T1000 (cell line): ENCODE measurements at regions not wholly inside any gene's neighbourhood (a gene's known extent, or its start where the extent isn't known, plus 50 kb on each side); places are given as distances from the start of the nearest gene placed in this dataset.
"Not testable (repeated sequence)": the region's sequence is repeated elsewhere in the genome, so short reads cannot be mapped to it uniquely, and the experiment has no call there.

ENCODE experiments used
- DNase-seq: peaks from one replicate; lab custom pipeline; 2025; ENCODE audit warnings: mixed read lengths; lab: John Stamatoyannopoulos, UW

DNA sequence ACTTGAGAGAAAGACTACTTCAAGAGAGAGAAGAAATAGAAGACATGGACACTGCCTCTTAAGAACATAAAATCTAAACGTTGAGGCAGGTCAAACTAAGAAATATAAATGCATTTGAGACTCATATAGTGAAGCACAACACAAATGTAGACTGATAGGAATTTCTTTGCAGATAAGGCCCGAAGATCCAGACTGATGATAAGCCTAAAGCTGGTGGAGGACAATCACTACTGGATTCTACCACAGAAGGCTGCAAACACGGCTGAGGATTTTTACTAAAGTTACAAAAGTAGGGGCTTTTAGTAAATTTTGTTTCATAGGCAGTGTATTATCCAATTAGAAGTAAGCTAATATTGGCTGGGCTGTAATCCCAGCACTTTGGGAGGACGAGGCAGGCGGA lies 278.3 kb downstream of the RAP2B start:
- no peak for DNase-seq

DNA sequence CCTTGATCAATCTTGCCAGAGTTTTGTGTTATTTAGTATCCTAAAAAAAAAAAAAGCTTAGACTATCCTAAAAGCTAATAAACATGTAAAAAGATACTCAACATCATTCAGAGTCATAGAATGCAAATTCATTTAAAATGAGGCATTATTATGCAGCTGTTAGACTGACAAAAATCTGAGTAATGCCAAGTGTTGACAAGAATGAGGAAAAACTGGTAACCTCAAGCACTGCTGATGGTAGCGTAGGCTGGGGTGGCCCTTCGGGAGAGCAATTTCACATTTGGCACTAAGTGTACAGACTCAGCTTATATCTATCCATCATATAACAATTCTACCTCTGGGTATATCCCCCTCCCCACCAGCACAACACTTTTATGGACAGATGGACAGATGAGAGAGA lies 280.4 kb downstream of the RAP2B start:
- no peak for DNase-seq

DNA sequence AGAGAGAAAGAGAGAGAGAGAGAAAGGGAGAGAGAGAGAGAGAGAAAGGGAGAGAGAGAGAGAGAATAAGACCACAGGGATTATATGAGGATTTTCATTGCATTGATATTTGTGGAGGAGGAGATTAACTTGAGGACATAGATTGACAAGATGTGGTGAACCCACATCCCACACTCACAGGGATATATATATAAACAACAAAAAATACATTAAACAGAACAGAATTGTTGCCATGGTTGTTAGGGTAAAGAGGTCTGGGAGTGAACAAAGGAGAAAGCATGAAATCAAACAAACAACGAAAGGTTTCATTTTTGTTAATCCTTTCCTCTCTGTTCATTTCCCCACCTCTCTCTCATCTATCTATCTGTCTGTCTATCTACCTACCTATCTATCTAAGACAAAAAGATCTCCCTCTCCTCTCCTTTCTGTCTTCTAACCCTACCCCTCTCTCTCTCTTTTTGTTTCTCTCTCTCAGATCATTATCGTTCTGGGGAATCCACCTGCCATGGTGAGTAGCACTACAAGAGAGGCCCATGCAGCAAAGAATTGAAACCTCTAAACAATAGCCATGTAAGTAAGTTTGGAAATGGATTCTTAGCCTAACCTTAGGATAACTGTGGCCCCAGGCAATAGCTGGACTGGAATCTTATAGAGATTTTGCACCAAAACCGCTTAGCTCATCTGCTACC lies 280.9 kb downstream of the RAP2B start:
- DNase-seq, result no peak

DNA sequence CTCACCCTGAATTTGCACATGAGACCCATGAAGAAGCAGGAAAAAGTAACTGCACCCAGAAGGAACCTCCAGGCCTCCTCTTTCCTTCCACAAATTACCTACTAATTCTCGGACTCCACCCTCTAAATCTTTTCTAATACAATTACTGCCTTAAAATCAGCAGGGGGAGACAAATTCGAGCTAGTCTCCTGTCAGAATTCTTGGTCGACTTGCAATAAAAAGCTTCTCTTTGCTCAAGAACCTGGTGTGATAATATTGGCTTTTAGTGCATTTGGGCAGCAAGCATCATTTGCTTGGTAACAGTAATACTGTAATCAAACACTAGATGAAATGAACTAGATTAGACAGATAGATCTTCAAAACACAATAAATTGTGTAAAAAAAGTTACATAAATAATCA lies 281.9 kb downstream of the RAP2B start:
- DNase-seq, result no peak

DNA sequence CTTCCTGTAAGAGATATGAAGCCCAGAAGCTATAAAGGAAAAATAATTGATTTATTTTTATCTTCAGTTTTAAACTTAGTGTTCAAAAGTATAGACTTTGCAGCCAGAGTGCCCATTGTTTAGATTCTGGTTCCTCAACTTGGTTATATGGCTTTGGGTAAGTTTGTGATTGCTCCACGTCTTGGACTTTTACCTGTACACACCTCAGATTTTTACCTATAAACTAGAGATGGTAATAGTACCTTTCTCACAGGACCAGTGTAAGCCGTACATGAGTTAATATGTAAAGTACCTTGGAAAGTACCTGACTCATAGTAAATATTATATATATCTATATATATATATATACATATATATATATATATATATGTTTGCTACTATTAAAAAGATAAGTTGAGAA lies 283.8 kb downstream of the RAP2B start:
- no peak for DNase-seq

DNA sequence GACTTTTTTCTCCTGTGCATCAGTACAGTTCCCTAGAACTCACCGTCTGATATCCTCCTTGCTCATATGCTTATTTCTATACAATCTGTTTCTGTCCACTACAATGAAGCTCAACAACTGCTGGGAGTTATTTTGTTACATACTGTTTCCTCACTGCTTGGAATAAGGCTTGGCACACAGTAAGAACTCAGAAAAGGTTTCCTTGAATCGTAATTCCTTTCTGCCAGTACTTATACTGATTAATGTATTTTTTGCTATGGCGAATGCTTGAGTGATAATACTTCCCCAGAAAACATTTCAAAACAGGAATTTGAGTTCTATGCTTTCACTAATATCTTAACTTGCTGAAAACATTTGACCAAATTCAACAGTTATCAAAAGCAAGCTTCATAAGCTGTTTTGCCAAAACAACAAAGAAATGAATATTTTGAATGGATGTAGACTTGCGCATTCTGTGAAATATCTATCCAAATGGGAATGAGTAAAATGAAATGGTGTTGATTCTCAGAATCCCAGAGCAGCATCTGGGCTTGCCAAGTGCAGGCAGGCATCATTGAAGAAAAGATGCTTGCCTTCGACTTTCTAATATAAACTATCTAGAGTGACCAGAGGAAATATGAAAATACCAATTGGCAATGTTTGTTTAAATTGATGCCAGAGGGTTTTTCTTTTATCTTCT lies 286.3 kb downstream of the RAP2B start:
- no peak for DNase-seq

DNA sequence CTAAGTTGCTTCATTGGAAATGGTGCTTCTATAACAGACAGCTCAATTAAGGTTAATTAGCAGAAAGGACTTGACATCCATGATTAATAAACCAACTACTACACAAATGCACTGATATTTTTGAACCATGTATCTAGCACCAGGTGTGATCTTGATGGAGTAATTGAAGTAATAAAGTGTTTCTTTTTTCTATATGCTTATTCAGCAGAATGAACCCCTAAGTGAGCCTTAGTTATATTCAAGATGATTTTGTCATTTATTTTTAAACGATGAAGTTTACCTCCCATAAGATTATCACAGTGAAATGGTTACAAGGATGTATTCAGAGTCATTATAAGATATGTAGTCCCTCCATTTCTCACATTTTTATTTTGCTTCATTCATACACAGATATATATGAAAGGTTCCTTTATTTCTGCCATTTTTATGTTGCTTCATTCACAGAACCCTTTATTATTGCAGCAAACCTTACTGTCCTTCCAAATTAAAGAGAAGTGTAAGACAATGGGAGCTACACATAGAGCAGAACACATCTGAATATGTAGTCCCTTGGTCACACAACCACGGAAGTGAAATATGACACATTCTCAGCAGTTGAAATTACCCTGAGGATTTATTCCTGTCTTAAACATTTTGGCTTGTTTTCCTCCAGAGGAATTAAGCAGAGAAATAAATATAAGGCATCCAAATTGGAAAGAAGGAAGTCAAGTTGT lies 295.0 kb downstream of the RAP2B start:
- DNase-seq, result no peak

DNA sequence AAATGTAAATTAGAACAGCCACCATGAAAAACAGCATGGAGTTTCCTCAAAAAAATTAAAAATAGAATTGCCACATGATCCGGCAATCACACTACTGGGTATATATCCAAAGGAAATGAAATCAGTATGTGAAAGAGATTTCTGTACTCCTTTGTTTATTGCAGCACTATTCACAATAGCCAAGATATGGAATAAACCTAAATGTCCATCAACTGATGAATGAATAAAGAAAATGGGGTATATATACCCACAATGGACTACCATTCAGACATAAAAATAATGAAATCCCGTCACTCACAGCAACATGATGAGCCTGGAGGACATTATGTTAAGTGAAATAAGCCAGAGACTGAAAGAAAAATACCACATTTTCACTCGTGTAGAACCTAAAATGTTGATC lies 296.9 kb downstream of the RAP2B start:
- DNase-seq, result no peak

DNA sequence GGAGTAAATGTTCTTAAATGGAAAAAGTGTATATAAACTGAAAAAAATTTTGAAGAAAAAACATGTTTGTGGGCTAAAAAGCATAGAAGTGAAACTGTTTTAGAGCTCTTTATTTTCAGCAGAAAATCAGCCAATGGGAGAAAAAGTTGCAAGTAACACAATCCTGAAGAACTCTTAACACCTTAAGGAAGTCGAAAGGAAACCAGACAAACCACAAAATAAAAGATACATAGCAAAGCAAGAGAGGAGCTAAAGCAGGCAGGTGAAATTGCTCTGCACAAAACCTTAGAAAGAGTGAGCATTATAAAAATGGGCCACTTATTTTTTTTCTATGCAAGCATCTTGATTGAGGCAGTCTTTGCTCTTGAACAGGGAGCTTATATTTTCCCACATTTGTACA lies 300.5 kb downstream of the RAP2B start:
- DNase-seq, result no peak

DNA sequence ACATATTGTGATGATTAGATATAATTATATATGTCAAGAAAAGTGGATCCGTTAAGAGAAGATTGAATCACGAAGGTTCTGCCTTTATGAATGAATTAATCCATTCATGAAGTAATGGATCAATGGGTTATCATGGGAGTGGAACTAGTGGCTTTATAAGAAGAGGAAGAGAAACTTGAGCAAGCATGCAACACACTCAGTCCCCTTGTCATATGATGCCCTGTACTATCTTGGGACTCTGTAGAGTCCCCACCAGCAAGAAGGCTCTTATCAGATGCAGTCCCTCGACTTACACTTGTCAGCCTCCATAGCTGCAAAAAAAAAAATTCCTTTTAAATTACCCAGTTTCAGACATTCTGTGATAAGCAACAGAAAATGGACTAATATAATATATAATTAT lies 301.9 kb downstream of the RAP2B start:
- DNase-seq, result no peak

DNA sequence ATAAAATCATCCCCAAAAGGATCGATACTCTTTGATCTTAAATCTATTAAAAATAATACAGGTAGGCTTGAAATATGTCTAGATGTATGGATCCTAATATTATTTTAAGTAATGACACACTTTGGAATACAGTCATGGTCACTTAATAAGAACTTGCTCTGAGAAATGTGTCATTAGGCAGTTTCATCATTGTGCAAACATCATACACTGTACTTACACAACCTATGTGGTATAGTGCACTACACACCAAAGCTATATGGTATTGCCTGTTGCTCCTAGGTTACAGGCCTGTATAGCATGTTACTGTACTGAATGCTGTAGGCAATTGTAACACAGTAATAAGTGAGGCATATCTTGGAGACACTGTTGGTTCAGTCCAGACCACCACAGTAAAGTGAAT lies 307.1 kb downstream of the RAP2B start:
- no peak for DNase-seq

DNA sequence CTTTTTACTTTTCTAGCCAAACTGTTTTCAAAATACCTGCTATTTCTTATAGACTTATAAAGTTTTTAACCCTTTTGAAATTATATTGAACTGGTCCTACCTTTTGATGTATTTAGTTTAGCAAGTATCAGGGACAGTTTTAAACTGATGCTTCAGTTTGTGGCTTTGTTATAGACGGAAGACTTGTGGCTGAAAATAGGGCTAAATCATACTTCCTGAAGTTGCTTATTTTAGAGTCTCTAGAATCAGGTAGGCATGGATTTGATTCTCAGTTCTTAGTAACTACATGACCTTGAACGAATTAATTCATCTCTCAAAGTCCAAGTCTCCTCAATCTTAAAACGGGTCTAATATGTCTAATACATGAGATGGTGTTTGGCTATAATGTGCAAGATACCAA lies 322.8 kb downstream of the RAP2B start:
- DNase-seq, result no peak

DNA sequence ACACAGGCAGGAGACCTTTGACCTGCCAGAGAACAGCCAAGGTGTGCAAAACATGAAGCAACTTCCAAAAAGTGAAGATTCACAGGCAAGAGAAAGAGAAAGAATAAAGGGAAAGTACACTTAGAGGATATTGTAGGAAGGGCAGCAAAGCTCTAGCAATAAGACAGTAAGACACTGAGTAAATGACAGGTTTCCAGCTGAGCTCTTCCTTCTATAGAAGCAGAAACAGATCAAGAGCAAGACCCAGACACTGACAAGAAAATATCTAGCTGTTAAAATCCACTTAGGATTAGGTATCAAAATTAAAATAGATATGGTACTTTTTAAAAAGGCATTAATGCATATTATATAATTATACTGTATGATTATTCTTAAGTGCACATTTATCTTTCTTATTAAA lies 333.4 kb downstream of the RAP2B start:
- DNase-seq, result no peak

DNA sequence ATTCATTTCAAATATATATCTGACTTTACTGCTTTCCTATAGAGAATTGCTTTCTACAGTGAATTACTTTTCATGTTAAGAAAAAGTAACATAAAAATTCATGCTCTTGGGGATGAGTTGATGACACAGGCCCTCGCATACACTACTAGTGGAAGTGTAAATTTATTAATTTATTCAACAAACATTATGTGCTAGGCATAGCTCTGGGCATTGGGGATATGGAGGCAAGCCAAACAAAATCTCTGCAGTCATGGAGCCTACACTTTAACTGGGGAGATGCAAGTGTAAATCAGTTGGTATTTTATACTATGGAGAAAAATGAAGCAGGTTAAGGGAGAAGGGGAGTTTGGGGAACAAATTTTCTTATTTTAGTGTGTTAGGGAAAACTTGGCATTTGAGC lies 340.7 kb downstream of the RAP2B start:
- no peak for DNase-seq

DNA sequence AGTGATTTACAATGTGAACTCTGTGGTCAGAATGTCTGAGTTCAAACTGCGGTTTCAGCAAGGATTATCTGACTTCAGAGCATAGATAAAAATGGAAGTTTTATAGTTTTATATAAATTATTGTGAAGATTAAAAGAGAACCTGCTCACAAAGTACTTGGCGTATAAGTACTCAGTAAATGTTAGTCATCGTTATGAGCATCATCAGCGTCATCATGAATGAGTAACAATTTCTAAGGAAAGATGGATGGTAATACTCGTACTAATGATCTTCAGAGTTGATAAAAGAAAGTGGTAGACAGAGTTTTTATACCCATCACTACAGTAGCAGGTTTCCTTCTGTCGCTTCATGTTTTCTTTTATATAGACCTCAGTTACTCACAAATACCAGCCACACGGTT lies 341.8 kb downstream of the RAP2B start:
- DNase-seq, result no peak

DNA sequence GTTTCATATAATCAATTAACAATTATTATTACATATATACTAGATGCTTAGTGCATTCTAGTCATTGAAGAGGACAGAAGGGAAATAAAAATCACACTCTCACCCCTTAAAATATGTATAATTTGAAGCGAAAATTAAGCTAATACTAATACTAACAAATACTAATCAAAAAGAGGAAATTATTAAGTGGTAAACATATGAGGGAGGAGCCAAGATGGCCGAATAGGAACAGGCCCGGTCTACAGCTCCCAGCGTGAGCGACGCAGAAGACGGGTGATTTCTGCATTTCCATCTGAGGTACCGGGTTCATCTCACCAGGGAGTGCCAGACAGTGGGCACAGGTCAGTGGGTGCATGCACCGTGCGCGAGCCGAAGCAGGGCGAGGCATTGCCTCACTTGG lies 344.2 kb downstream of the RAP2B start:
- DNase-seq, result not testable (repeated sequence)

DNA sequence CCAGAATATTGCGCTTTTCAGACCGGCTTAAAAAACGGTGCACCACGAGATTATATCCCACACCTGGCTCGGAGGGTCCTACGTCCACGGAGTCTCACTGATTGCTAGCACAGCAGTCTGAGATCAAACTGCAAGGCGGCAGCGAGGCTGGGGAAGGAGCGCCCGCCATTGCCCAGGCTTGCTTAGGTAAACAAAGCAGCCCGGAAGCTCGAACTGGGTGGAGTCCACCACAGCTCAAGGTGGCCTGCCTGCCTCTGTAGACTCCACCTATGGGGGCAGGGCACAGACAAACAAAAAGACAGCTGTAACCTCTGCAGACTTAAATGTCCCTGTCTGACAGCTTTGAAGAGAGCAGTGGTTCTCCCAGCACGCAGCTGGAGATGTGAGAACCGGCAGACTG lies 344.7 kb downstream of the RAP2B start:
- DNase-seq, result not testable (repeated sequence)

DNA sequence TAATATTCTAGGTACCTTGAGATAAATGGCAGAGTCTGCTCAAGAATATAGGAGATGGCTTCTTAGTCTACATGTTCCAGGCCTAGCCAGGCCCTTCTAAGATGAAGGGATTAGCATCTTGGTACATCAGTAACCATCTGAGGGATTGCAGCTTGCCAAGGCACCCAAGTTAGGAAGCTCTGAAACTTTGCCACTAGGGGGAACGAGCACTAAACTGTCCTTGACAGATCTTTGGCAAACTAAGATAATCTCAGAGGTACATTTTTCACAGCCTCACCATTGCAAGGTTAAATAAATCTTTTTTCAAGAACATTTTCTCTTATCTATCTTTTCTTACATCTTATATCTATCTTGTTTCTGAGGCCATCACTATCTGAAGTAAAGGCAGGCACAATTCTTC lies 351.2 kb downstream of the RAP2B start:
- DNase-seq, result no peak

DNA sequence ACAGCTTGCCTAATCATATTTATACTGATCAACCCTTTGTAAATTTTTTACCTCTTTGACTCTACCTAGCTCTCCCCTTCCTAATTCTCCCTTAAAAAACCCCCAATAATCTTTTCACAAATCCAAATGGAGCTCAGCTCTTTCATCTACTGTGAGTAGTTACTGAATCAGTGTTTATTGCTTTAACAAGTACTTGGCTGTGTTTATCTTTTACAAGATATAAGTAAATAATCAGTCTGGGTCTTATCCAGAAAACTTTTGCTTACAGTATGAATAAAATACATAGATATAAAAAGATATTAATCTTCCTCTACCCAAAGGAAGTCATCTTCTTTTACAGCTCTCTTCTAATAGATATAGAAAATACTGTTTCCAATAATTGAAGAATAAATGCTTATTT lies 366.4 kb downstream of the RAP2B start:
- DNase-seq, result no peak

DNA sequence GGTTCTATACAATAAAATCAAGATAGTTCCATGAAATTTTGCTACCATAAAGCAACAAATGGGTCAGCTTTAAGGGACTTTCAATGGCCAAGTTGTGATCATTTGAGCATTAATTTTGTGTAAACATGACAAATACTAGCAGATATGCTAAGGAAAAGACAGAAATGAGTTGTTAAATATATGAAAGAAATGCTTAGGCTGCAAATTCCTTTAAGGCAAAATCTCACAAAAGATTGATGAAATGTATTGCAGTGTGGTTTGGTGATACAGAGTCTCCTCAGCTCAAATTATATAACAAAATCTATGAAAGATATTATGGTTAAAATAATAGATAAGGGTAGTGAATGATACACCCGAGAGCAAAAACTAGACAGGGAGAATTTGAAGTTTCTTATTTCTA lies 377.2 kb downstream of the RAP2B start:
- no peak for DNase-seq

DNA sequence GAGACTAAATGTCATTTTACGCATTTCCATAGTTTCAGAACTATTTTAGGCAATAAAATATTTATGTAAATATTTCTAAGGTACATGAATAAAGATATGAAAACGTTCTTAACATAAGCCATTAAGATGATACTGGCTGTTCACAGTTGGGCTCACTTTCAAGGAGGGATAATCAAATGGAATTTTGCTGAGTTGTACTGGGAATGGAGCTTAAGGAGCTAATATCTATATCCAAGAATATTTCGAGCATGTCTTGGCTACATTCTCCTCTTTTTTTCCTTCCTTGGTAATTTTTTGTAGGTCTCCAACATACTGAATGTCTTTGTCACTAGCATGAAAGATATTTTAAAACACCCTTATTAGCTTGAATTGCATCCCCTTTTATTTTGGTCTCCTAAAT lies 383.4 kb downstream of the RAP2B start:
- no peak for DNase-seq

DNA sequence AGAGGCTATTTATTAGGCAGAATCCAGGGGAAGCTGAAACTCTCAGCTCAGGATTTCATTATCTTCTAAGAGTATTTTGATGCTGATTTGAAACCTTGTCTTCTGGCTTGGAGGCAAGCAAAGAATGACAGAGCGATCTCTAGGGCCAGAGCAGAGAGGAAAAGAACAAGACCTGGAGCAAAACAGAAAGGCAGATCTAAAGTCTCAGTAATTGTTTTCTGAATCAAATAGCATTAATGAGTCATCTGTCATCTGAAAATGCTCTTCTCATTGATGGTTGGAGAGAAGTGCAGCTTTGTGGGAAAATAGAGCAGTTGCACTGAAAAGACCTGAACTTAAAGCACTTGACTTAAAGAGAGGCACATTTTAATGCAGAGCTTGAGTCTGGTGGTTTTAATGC lies 385.9 kb downstream of the RAP2B start:
- DNase-seq, result no peak

DNA sequence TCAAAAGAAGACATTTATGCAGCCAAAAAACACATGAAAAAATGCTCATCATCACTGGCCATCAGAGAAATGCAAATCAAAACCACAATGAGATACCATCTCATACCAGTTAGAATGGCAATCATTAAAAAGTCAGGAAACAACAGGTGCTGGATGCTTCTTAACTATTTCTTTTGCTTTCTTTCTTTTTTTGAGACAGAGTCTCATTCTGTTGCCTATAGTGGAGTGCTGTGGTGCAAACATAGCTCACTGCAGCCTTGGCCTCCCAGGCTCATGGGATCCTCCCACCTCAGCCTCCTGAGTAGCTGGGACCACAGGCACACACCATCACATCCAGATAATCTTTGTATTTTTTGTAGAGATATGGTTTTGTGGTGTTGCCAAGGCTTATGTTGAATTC lies 387.7 kb downstream of the RAP2B start:
- not testable (repeated sequence) for DNase-seq
